ENCODE measurements at regions not wholly inside any gene's neighbourhood (a gene's known extent, or its start where the extent isn't known, plus 50 kb on each side); places are given as distances from the start of the nearest gene placed in this dataset.

GRCh38 chr15:60138397-60138968 is 134.4 kb downstream of the FOXB1 start:
- H3K4me3 ChIP-seq = no peak overlapping the region
- ATAC-seq (no peak), DNase-seq (no peak), FAIRE-seq (no peak)
- H3K4me1 ChIP-seq = no peaks in the 10 kb centered on the region
- TF ChIP-seq, protein P1, sequence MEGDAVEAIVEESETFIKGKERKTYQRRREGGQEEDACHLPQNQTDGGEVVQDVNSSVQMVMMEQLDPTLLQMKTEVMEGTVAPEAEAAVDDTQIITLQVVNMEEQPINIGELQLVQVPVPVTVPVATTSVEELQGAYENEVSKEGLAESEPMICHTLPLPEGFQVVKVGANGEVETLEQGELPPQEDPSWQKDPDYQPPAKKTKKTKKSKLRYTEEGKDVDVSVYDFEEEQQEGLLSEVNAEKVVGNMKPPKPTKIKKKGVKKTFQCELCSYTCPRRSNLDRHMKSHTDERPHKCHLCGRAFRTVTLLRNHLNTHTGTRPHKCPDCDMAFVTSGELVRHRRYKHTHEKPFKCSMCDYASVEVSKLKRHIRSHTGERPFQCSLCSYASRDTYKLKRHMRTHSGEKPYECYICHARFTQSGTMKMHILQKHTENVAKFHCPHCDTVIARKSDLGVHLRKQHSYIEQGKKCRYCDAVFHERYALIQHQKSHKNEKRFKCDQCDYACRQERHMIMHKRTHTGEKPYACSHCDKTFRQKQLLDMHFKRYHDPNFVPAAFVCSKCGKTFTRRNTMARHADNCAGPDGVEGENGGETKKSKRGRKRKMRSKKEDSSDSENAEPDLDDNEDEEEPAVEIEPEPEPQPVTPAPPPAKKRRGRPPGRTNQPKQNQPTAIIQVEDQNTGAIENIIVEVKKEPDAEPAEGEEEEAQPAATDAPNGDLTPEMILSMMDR (IDR thresholded peaks at IDR 0.05) = no peak
- no peaks in the 10 kb centered on the region for H3K36me3 ChIP-seq
- intact Hi-C loops (cut with DNase I) = no loop called here
- H3K27me3 ChIP-seq = no peaks in the 10 kb centered on the region
- no peaks in the 10 kb centered on the region for H3K9me3 ChIP-seq
- 66 to 77% methylated on average over 3 of the region's 3 CpGs for whole genome bisulfite sequencing, 2 donors
- H3K27ac ChIP-seq = no peak overlapping the region

GRCh38 chr15:60152386-60152785 is 148.3 kb downstream of the FOXB1 start:
- FAIRE-seq (no peak), ATAC-seq (no peak)
- H3K4me3 ChIP-seq = no peak overlapping the region

DNA sequence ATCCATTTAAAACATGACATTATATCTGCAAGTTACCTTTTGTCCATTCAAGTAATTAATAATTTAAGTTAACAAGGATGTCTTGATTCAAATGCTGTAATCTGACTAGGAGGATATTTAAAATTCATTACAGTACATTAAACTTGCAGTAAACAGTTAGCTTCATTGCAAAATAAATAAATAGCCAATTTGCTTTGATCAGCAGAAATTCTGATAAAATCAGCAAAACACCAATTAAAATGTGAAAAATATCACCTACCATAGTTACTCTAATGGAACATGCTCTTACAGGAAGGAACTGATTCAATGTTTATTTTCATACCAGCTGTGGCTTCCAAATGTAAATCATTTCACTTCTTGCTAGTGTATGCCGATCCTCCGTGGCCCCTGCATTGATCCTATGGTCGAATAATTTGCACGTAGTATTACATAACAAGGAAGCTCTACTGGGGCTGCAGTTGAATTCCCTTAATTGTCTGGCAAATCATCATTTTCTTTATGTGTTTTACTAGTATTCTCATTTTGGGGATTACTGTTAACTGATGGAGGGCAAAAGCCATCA is 150.7 kb downstream of the FOXB1 start:
- ATAC-seq = no peak
- DNase-seq = no peak
- TF ChIP-seq, protein P1 (IDR thresholded peaks at IDR 0.05) = no peak
- 31 to 35% methylated on average over 4 of the region's 4 CpGs for WGBS, 2 donors
- no peaks in the 10 kb centered on the region for H3K36me3 ChIP-seq
- no peak overlapping the region for H3K27ac ChIP-seq
- intact Hi-C loops (cut with DNase I) = no loop called here
- FAIRE-seq = no peak
- H3K27me3 ChIP-seq = peaks cover 0 to 13% (median 3%) of the 10 kb centered on the region in 4 donors
- H3K9me3 ChIP-seq = no peaks in the 10 kb centered on the region
- no peak overlapping the region for H3K4me3 ChIP-seq
- H3K4me1 ChIP-seq = no peaks in the 10 kb centered on the region

More at GRCh38 chr15:60152386-60152785, 148.3 kb downstream of the FOXB1 start:
- Histone ChIP-seq H3K4me1 (no peaks in the 10 kb centered on the region), H3K36me3 (no peaks in the 10 kb centered on the region), H3K9me3 (no peaks in the 10 kb centered on the region), H3K27me3 (peaks cover 0 to 13% (median 3%) of the 10 kb centered on the region in 4 donors), H3K27ac (no peak overlapping the region)
- WGBS, 2 donors = 66 to 68% methylated on average over 4 of the region's 4 CpGs
- no peak for DNase-seq
- TF ChIP-seq, protein P1 (IDR thresholded peaks at IDR 0.05) = no peak
- intact Hi-C loops (cut with DNase I) = no loop called here

DNA sequence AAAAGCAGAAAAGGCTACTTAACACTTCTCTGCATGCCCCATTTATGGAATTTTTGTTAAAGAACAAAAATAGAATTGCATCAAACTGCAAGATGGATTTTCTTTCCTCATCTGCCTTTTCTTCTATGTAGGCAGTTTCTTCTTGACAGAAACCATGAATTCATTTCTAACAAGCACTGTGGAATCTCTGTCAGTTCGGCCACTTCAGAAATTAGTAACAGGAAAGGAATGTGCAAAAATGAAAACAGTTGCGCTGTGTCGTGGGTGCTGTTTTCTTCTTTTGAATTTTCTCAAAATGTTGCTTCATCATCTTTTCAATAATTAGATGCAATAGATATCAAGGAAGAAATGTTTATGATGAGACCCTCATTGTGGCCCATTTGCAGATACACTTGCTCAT is 151.6 kb downstream of the FOXB1 start:
- H3K4me3 ChIP-seq = no peak overlapping the region
- ATAC-seq = no peak
- intact Hi-C loops (cut with DNase I) = no loop called here
- WGBS, 2 donors = 51 to 59% methylated on average over 3 of the region's 3 CpGs
- TF ChIP-seq, protein P1 (IDR thresholded peaks at IDR 0.05) = no peak
- H3K9me3 ChIP-seq = no peaks in the 10 kb centered on the region
- FAIRE-seq = no peak
- DNase-seq = no peak
- H3K36me3 ChIP-seq = no peaks in the 10 kb centered on the region
- peaks cover 0 to 13% (median 3%) of the 10 kb centered on the region in 4 donors for H3K27me3 ChIP-seq
- H3K4me1 ChIP-seq = no peaks in the 10 kb centered on the region
- no peak overlapping the region for H3K27ac ChIP-seq

DNA sequence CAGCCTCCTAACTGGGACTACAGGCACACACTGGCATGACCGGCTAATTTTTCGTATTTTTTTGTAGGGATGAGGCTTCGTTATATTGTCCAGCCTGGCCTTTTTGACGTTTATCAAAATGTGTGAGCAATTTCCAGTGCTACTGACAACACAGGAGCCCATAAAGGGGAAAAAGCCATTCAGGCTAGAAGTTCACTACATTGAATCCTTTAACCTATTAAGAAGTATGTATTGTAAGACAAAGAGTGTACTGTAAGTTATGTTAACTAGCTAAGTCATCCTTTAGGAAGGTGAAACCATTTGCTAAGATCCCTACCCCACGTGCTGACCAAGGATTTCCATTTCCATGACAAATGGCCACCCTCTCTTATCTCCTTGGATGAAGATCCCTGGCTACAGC is 156.8 kb downstream of the FOXB1 start:
- H3K4me3 ChIP-seq = no peak overlapping the region
- H3K36me3 ChIP-seq = no peaks in the 10 kb centered on the region
- TF ChIP-seq, protein P1 (IDR thresholded peaks at IDR 0.05) = no peak
- H3K27me3 ChIP-seq = peaks cover 0 to 4% (median 0%) of the 10 kb centered on the region in 4 donors
- WGBS, 2 donors = 51 to 68% methylated on average over 5 of the region's 5 CpGs
- no peaks in the 10 kb centered on the region for H3K4me1 ChIP-seq
- H3K9me3 ChIP-seq = no peaks in the 10 kb centered on the region
- FAIRE-seq (no peak), ATAC-seq (no peak), DNase-seq (no peak)
- intact Hi-C loops (cut with DNase I) = no loop called here
- no peak overlapping the region for H3K27ac ChIP-seq
